Suprapubic skin (tissue), 4 donors: ENCODE measurements at regions not wholly inside any gene's neighbourhood (a gene's known extent, or its start where the extent isn't known, plus 50 kb on each side); places are given as distances from the start of the nearest gene placed in this dataset.

Experiments
- EP300 ChIP-seq: sonication (generic); formaldehyde crosslinking; IDR thresholded peaks from one replicate; pipeline ENCODE4 v1.6.1; 2017; ENCODE audit warnings: antibody characterized with exemption
- POLR2A ChIP-seq, 2 donors: fragments of 450-650 bp; IDR thresholded peaks; one replicate each; pipeline ENCODE4 v1.6.1; 2017; ENCODE audit warnings: antibody characterized with exemption in 2 of 2, mild to moderate bottlenecking in 2 of 2, moderate library complexity in 2 of 2
- POLR2AphosphoS5 ChIP-seq, 3 donors: sonication (generic); formaldehyde crosslinking; IDR thresholded peaks; one replicate each; pipeline ENCODE4 v1.6.1; 2017; ENCODE audit warnings: antibody characterized with exemption in 3 of 3
- TF ChIP-seq, protein P1 (sequence below), 2 donors: fragments of 200-600 bp in 1 of 2; fragments of 450-650 bp in 1 of 2; sonication (generic) in 1 of 2; IDR thresholded peaks; one replicate each; pipeline ENCODE4 v1.5.1; 2016 to 2019; ENCODE audit warnings: antibody characterized with exemption in 2 of 2, mild to moderate bottlenecking in 1 of 2, moderate library complexity in 1 of 2

GRCh38 chr13:80072231-80072630 lies 268.7 kb downstream of the SPRY2 start:
- no peak for TF ChIP-seq POLR2A (IDR thresholded peaks at IDR 0.05)
- TF ChIP-seq, protein P1, sequence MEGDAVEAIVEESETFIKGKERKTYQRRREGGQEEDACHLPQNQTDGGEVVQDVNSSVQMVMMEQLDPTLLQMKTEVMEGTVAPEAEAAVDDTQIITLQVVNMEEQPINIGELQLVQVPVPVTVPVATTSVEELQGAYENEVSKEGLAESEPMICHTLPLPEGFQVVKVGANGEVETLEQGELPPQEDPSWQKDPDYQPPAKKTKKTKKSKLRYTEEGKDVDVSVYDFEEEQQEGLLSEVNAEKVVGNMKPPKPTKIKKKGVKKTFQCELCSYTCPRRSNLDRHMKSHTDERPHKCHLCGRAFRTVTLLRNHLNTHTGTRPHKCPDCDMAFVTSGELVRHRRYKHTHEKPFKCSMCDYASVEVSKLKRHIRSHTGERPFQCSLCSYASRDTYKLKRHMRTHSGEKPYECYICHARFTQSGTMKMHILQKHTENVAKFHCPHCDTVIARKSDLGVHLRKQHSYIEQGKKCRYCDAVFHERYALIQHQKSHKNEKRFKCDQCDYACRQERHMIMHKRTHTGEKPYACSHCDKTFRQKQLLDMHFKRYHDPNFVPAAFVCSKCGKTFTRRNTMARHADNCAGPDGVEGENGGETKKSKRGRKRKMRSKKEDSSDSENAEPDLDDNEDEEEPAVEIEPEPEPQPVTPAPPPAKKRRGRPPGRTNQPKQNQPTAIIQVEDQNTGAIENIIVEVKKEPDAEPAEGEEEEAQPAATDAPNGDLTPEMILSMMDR (IDR thresholded peaks at IDR 0.05), result no peak
- no peak for TF ChIP-seq POLR2AphosphoS5 (IDR thresholded peaks at IDR 0.05)
- TF ChIP-seq EP300, result no peak
